HepG2 (cell line): ENCODE measurements at regions not wholly inside any gene's neighbourhood (a gene's known extent, or its start where the extent isn't known, plus 50 kb on each side); places are given as distances from the start of the nearest gene placed in this dataset.
A peak's percentile ranks its signal among the peaks of the same experiment; 100 is the strongest.

Source experiments
- ATAC-seq: fragments of 200-7000 bp; cut with Tn5 transposase; 3 replicates; pipeline ENCODE4 v1.9.1; 2020; ENCODE audit warnings: mild to moderate bottlenecking, moderate library complexity
- BruUV-seq: library from RNA; stranded (reverse); fragments of 400-500 nt; replicated peaks from 2 replicates; lab custom pipeline; 2021; lab: Mats Ljungman, UMichigan
- CTCF ChIA-PET: fragments of 300-600 bp; formaldehyde crosslinking; extraction: SDS; loops from one replicate; lab custom pipeline; 2021; ENCODE audit warnings: low total read pairs, inconsistent platforms, low intra/inter-chr PET ratio; lab: Yijun Ruan, JAX
- POLR2A ChIA-PET: fragments of 350-600 bp; sonication (Branson Sonifier 250); formaldehyde crosslinking; loops from one replicate; lab custom pipeline; 2020; ENCODE audit warnings: antibody characterized with exemption, inconsistent platforms; lab: Yijun Ruan, JAX
- DNase-seq: peaks from one replicate; pipeline ENCODE4 v3.0.0-alpha.2; 2015; ENCODE audit warnings: low spot score
- FAIRE-seq: peaks from 3 replicates; lab custom pipeline; 2011; peaks lifted over from hg19 to GRCh38; lab: Jason Lieb, UNC
- H2AFZ ChIP-seq: one replicate; pipeline ENCODE4 v1.6.1; 2011; ENCODE audit warnings: low read length, inconsistent platforms
- H3K27ac ChIP-seq: fragments of 300-600 bp; 3 replicates; pipeline ENCODE4 v1.8.0; 2011; ENCODE audit warnings: mixed run types, mild to moderate bottlenecking, mixed read lengths, low read length, inconsistent platforms; ENCODE audit not compliant: insufficient read depth; ENCODE audit errors: extremely low read length
- H3K27me3 ChIP-seq, 2 experiments: fragments of 200-600 bp in 1 of 2; 2 replicates in 1 of 2; 3 replicates in 1 of 2; pipeline versions ENCODE4 v1.6.0 to v1.8.0; 2011; ENCODE audit warnings: low read length in 2 of 2, mild to moderate bottlenecking in 2 of 2, moderate library complexity in 2 of 2, inconsistent platforms in 1 of 2; ENCODE audit not compliant: insufficient read depth in 2 of 2, control insufficient read depth in 1 of 2
- H3K36me3 ChIP-seq, 2 experiments: fragments of 200-600 bp in 1 of 2; replicated peaks in 1 of 2; 2 replicates in 1 of 2; 3 replicates in 1 of 2; pipeline versions ENCODE4 v1.5.1 to v1.8.0; 2011; ENCODE audit warnings: low read length in 2 of 2, inconsistent platforms in 1 of 2; ENCODE audit not compliant: insufficient read depth in 2 of 2, control insufficient read depth in 1 of 2
- H3K4me1 ChIP-seq: 2 replicates; pipeline ENCODE4 v1.5.1; 2012; ENCODE audit warnings: low read length, inconsistent platforms; ENCODE audit not compliant: insufficient read depth
- H3K4me2 ChIP-seq: 2 replicates; pipeline ENCODE4 v1.6.0; 2011; ENCODE audit warnings: low read depth, low read length, inconsistent platforms
- H3K4me3 ChIP-seq, 3 experiments: fragments of 200-600 bp in 1 of 3; sonication (generic), shearing (Covaris generic) in 1 of 3; replicated peaks in 1 of 3; 2 replicates each; pipeline ENCODE4 v1.5.1; 2011 to 2016; ENCODE audit warnings: low read length in 3 of 3, inconsistent platforms in 2 of 3, low read depth in 2 of 3, mild to moderate bottlenecking in 2 of 3, control low read depth in 1 of 3, mixed read lengths in 1 of 3; ENCODE audit not compliant: insufficient read depth in 1 of 3
- H3K79me2 ChIP-seq: one replicate; pipeline ENCODE4 v1.6.1; 2011; ENCODE audit warnings: low read length, inconsistent platforms; ENCODE audit not compliant: insufficient read depth
- H3K9ac ChIP-seq: 2 replicates; pipeline ENCODE4 v1.6.0; 2011; ENCODE audit warnings: mild to moderate bottlenecking, low read depth, low read length, inconsistent platforms; ENCODE audit not compliant: insufficient read depth
- H3K9me3 ChIP-seq: 2 replicates; pipeline ENCODE4 v1.5.1; 2012; ENCODE audit warnings: mild to moderate bottlenecking, low read length
- H4K20me1 ChIP-seq: 2 replicates; pipeline ENCODE4 v1.6.0; 2011; ENCODE audit warnings: inconsistent platforms, mild to moderate bottlenecking, low read length, moderate library complexity; ENCODE audit not compliant: insufficient read depth
- ATF1 ChIP-seq: IDR thresholded peaks from 2 replicates; pipeline ENCODE4 v1.6.1; 2016; ENCODE audit warnings: mild to moderate bottlenecking, control low read depth
- ATF7 ChIP-seq, 2 experiments: fragments of 450-650 bp in 1 of 2; sonication (generic) in 1 of 2; formaldehyde crosslinking in 1 of 2; IDR thresholded peaks; 2 replicates each; pipeline versions ENCODE4 v1.4.0 to v1.6.1; 2016 to 2020; ENCODE audit warnings: antibody characterized with exemption in 1 of 2, mild to moderate bottlenecking in 1 of 2, missing genetic modification reagents in 1 of 2
- MEIS1 ChIP-seq: sonication (generic); formaldehyde crosslinking; IDR thresholded peaks from 2 replicates; pipeline ENCODE4 v1.9.0; 2021; ENCODE audit warnings: mild to moderate bottlenecking, missing genetic modification reagents, moderate library complexity, borderline replicate concordance
- PCBP1 ChIP-seq: fragments of 200-400 bp; formaldehyde crosslinking; IDR thresholded peaks from 2 replicates; pipeline ENCODE4 v1.6.1; 2017; ENCODE audit warnings: mild to moderate bottlenecking, low read depth, low read length, borderline replicate concordance
- ZNF12 ChIP-seq: sonication (generic); formaldehyde crosslinking; IDR thresholded peaks from 2 replicates; pipeline ENCODE4 v1.5.0; 2020; ENCODE audit warnings: missing genetic modification reagents
- ZNF761 ChIP-seq: sonication (generic); formaldehyde crosslinking; conservative IDR thresholded peaks from 2 replicates; pipeline ENCODE4 v1.4.0; 2020; ENCODE audit warnings: mild to moderate bottlenecking, missing genetic modification reagents
- WGBS: methylation state at CpG from one replicate; pipeline ENCODE4 v1.1.6; 2017; ENCODE audit warnings: low lambda C conversion rate; 5-methylcytosine and 5-hydroxymethylcytosine counted together
- in situ Hi-C: cut with HindIII; loops from 2 replicates; pipeline ENCODE4 v1.10.0; 2017; ENCODE audit warnings: low pct_unique_long_range_greater_than_20kb; ENCODE audit not compliant: extremely low pct_ligation_motif_present
- intact Hi-C: fragments of 100-400 bp; cut with micrococcal nuclease; formaldehyde crosslinking; loops from one replicate; pipeline ENCODE4 v1.10.0; 2022; ENCODE audit not compliant: unreplicated experiment

DNA sequence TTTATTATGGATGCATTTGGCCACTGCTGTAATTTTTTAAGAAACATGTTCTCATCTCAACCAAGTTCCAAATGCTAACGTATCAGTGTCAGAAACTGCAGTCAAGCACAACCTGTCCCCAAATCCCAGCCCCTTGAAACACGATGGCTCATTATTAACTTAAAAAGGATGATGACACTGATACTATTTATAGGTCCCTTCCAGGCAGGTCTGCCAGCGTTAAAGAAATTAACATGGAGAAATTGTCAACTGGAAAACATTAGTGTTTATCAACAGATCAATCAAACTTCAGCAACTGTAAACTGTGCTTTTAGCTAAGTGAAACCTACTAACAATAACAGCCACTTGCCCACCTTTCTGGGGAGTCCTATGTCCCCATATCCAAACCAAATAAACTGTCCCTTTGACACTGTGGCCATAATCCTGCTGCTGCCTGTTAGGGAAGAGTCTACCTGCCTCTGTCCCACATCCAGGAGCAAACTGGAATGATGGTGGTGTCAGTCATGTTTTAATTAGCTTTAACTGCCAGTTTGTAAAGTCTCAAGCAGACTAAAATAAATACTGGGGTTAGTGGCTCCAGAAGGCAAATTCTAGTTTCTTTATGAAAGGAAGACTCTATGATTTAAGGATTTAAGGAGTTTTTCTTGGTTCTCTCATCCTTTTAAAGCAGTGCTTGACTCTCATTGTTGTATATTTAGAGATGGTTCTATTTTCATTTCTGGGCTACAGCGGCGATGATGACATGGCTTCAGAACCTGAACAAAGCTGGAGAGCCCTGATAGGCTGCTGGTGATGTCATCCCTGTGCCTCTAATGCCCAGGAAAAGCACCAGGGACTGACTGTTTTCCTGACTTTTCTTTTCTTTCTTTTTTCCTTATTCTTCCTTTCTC is 583.6 kb upstream of the PIK3C3 start:
- H3K4me1 ChIP-seq: no peaks in the 10 kb centered on the region
- H3K4me2 ChIP-seq: no peak overlapping the region
- intact Hi-C loops (loop anchor here (10.0 kb wide), 1 partner anchor 373 kb away; no protein-coding TSS in a partner anchor), in situ Hi-C loops (no loop called here)
- no peaks in the 10 kb centered on the region; a peak in 1 of 5 replicates for H3K27me3 ChIP-seq
- no peak overlapping the region for H2AFZ ChIP-seq
- no peaks in the 10 kb centered on the region for H3K79me2 ChIP-seq
- TF ChIP-seq ATF1 (CRISPR knock-in tag) (no peak), ATF7 (IDR thresholded peaks at IDR 0.05) (peak; percentile 28; the same call in 1 of the 2 replicates), ATF7 (CRISPR knock-in tag; IDR thresholded peaks at IDR 0.05) (no peak)
- H3K9ac ChIP-seq: no peak overlapping the region
- POLR2A ChIA-PET: no interaction called here
- 9% methylated on average over 5 of the region's 5 CpGs for WGBS
- FAIRE-seq: no peak
- ATAC-seq: no peak
- no peak for DNase-seq
- no peaks in the 10 kb centered on the region for H3K36me3 ChIP-seq
- H4K20me1 ChIP-seq: no peaks in the 10 kb centered on the region
- CTCF ChIA-PET: no interaction called here
- H3K27ac ChIP-seq: no peak overlapping the region
- no peak overlapping the region for H3K4me3 ChIP-seq
- no TSS peak for BruUV-seq
- H3K9me3 ChIP-seq: no peaks in the 10 kb centered on the region

DNA sequence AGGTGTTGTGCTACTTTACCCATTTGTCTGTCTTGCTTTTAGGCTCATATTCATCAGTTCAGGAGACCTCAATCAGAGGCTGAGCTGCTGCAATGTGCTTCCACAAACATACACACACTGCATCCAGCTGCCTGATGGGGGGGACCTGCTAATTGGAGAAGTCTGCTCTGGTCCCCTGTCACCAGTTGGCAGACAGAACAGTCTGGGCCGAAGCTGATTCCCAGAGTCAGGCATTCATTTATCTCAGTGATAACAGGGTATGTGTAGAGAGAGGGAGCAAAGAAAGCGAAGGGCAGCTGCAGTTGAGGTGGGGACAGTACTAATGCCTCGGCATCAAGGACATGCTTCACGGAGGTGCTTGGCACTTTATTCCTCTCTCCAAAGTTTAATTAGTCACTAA is 584.3 kb upstream of the PIK3C3 start:
- intact Hi-C loops: loop anchor here (10.0 kb wide), 1 partner anchor 374 kb away; no protein-coding TSS in a partner anchor
- no peaks in the 10 kb centered on the region for H3K4me1 ChIP-seq
- H3K27me3 ChIP-seq: no peaks in the 10 kb centered on the region; a peak in 1 of 5 replicates
- no peaks in the 10 kb centered on the region for H3K79me2 ChIP-seq
- no TSS peak for BruUV-seq
- H2AFZ ChIP-seq: no peak overlapping the region
- CTCF ChIA-PET: no interaction called here
- H3K9ac ChIP-seq: no peak overlapping the region
- H3K36me3 ChIP-seq: no peaks in the 10 kb centered on the region
- no peaks in the 10 kb centered on the region for H3K9me3 ChIP-seq
- no peak overlapping the region for H3K27ac ChIP-seq
- WGBS: 3% methylated on average over 4 of the region's 4 CpGs
- in situ Hi-C loops: no loop called here
- no peak overlapping the region for H3K4me3 ChIP-seq
- H4K20me1 ChIP-seq: no peaks in the 10 kb centered on the region
- no peak overlapping the region for H3K4me2 ChIP-seq
- FAIRE-seq: no peak
- TF ChIP-seq MEIS1 (no peak), PCBP1 (no peak), ZNF12 (CRISPR knock-in tag) (no peak), ZNF761 (CRISPR knock-in tag) (no peak)
- TF ChIP-seq, all 625 proteins: peak for 0
- no peak for ATAC-seq
- no peak for DNase-seq
- POLR2A ChIA-PET: no interaction called here
